AG10803 (cell line): ENCODE measurements at regions not wholly inside any gene's neighbourhood (a gene's known extent, or its start where the extent isn't known, plus 50 kb on each side); places are given as distances from the start of the nearest gene placed in this dataset.

Source experiments
- DNase-seq: peaks from one replicate; pipeline ENCODE4 v3.0.0; 2010; ENCODE audit warnings: low read depth
- H3K4me3 ChIP-seq: 2 replicates; pipeline ENCODE4 v1.5.1; 2011; ENCODE audit warnings: mild to moderate bottlenecking, low read length, control low read depth
- TF ChIP-seq, protein P1 (sequence below): conservative IDR thresholded peaks from 2 replicates; pipeline ENCODE4 v1.5.1; 2011; ENCODE audit warnings: mild to moderate bottlenecking, low read length, control low read depth, inconsistent platforms

DNA sequence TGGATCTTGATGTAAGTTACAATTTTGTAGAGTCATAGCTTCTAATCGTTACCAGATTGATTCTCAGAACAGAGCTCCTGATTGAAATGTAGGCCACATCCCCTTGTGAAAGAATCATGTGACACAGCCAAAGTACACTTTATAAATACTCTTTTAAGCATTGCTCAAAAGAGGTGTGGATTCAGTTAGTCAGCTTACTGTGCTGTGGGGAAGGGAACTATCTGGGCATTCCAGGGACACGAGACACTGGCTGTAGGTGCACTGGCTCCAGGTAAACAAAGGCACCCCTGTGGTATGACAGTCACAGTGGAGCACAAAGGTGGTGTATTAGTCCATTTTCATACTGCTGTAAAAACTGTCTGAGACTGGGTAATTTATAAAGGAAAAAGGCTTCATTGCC is 222.8 kb downstream of the LIG4 start:
- TF ChIP-seq, protein P1, sequence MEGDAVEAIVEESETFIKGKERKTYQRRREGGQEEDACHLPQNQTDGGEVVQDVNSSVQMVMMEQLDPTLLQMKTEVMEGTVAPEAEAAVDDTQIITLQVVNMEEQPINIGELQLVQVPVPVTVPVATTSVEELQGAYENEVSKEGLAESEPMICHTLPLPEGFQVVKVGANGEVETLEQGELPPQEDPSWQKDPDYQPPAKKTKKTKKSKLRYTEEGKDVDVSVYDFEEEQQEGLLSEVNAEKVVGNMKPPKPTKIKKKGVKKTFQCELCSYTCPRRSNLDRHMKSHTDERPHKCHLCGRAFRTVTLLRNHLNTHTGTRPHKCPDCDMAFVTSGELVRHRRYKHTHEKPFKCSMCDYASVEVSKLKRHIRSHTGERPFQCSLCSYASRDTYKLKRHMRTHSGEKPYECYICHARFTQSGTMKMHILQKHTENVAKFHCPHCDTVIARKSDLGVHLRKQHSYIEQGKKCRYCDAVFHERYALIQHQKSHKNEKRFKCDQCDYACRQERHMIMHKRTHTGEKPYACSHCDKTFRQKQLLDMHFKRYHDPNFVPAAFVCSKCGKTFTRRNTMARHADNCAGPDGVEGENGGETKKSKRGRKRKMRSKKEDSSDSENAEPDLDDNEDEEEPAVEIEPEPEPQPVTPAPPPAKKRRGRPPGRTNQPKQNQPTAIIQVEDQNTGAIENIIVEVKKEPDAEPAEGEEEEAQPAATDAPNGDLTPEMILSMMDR = no peak
- no peak for DNase-seq
- no peak overlapping the region for H3K4me3 ChIP-seq

DNA sequence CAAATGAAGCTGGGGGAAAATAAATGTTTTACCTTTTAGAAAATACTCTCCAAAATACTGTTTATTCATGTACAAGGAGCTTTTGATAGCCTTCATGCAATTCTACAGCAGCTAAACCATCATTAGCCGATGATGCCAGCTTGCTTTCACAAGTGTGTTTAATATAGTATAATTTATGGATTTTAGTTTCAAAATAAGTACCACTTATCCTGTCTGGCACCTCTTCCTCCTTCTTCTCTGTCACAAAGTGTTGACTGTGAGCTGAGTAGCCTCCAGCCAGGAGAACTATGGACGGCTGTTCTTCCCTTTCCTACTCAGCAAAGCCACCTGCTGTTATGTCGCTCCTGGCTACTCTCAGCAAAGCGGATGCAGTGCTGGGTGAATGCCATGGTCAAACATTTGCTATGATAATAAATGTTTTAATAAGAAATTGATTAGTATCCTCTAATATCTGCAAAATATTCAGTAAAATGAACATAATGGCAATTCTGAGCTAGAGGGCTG is 238.2 kb downstream of the LIG4 start:
- H3K4me3 ChIP-seq = no peak overlapping the region
- DNase-seq = no peak
- TF ChIP-seq, protein P1 = no peak

DNA sequence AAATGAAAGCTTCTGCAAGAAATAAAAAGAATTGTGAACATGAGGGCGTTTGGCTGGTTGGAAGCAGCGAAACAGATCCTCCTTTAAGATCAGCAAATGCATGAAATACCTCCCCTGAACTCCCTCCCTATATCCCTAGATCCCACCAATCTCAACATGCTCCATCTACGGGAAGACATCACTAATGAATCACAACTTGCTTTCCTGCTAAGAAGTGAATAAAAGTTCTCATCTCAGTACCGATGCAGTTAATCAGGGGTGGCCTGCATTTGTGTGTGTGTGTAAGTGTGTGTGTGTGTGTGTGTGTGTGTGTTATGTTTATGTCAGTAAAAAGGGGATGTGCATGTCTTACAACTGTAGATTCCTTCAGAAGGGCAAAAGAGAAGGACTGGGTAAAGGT is 238.7 kb downstream of the LIG4 start:
- H3K4me3 ChIP-seq = no peak overlapping the region
- no peak for DNase-seq
- TF ChIP-seq, protein P1 = no peak

DNA sequence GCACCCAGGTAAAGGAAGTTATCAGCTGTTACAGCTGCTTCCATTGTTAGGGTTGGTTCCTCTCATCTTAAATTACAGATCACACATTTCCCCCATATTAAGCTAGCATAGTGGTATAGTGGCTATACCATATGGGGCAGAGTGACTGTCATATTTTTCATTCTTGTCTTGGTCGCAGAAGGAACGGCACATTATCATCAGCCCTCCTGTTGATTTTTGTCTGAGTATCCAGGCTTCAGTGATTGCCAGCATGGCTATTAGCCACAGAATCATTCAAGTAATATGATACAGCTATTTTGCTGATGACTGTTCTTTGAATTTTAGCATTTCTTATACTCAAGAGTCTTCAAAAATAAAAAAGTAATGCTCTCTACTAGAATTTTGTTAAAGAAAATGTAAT is 240.9 kb downstream of the LIG4 start:
- TF ChIP-seq, protein P1 = no peak
- no peak for DNase-seq
- no peak overlapping the region for H3K4me3 ChIP-seq

DNA sequence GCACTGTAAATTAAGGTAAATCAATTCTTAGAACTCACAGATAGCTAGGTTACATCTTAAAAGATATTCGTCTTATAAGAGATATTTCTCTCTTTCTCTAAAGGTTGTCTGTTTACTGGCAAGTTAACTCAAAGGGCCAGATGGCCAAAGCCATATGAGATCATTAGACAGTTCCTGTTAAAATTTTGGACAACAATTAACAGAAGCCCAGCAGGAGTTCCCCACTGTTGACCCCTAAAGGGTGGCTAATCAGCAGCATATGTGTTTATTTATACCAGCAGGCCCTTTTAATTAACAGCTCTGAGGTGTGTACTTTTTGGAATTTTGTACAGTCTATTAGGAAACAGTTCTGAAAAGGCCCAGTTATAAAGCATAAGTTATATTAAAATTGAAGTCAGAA is 245.8 kb downstream of the LIG4 start:
- DNase-seq = no peak
- TF ChIP-seq, protein P1 = no peak
- H3K4me3 ChIP-seq = no peak overlapping the region

DNA sequence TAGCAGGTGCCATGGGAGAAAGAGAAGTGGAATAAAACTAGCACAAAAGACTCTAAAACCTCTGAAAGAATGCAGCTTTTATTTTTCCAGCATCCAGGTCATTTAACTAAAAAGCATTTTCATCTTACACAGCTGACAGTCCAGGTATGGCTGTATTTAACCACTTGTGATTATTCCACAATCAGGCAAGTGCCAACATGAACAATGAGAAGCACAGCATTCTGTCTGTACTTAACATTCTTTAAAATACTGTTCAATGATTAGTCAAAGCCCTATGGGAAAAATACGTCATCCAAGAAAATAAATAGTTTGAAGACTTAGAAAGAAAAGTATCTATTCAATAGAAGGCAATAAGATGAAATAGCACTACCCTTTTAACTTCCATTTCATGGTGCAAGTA is 246.9 kb downstream of the LIG4 start:
- TF ChIP-seq, protein P1 = no peak
- H3K4me3 ChIP-seq = no peak overlapping the region
- no peak for DNase-seq

DNA sequence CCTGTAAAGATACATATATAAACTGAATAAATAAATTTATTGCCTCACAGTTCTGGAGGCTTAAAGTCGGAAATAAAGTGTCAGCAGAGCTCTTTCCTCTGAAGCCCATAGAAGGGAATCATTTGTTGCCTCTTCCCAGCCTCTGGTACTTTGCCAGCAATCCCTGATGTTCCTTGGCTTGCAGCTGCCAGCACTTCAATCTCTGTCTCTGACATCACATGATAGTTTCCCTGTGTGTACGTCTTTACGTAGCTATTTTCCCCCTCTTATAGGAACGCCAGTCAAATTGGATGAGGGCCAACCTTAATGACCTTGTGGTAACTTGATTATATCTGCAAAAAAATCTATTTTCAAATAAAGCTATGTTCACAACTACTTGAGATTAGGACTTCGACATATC is 250.9 kb downstream of the LIG4 start:
- no peak overlapping the region for H3K4me3 ChIP-seq
- TF ChIP-seq, protein P1 = no peak
- no peak for DNase-seq
